Hepatocyte (in vitro differentiated cells): ENCODE measurements at regions not wholly inside any gene's neighbourhood (a gene's known extent, or its start where the extent isn't known, plus 50 kb on each side); places are given as distances from the start of the nearest gene placed in this dataset.

Experiments used
- DNase-seq: peaks from one replicate; pipeline ENCODE4 v3.0.0-alpha.2; 2016; ENCODE audit warnings: low spot score
- H2AFZ ChIP-seq: fragments of 200-600 bp; sonication (generic); 2 replicates; pipeline ENCODE4 v1.6.0; 2016; ENCODE audit warnings: antibody characterized with exemption, mild to moderate bottlenecking
- H3K27ac ChIP-seq: fragments of 200-600 bp; sonication (generic); 2 replicates; pipeline ENCODE4 v1.5.1; 2016; ENCODE audit warnings: mild to moderate bottlenecking
- H3K27me3 ChIP-seq: fragments of 200-600 bp; sonication (generic); 2 replicates; pipeline ENCODE4 v1.6.1; 2016
- H3K36me3 ChIP-seq: fragments of 200-600 bp; sonication (generic); replicated peaks from 2 replicates; pipeline ENCODE4 v1.5.1; 2016; ENCODE audit warnings: low read depth; ENCODE audit not compliant: insufficient read depth
- H3K4me1 ChIP-seq: fragments of 200-600 bp; sonication (generic); 2 replicates; pipeline ENCODE4 v1.5.1; 2016; ENCODE audit warnings: mild to moderate bottlenecking, moderate library complexity; ENCODE audit not compliant: insufficient read depth
- H3K4me2 ChIP-seq: fragments of 200-600 bp; sonication (generic); 2 replicates; pipeline ENCODE4 v1.6.0; 2016
- H3K4me3 ChIP-seq: fragments of 200-600 bp; sonication (generic); 2 replicates; pipeline ENCODE4 v1.5.1; 2016; ENCODE audit warnings: mild to moderate bottlenecking
- H3K79me2 ChIP-seq: fragments of 200-600 bp; sonication (generic); 2 replicates; pipeline ENCODE4 v1.6.0; 2017; ENCODE audit warnings: mild to moderate bottlenecking
- H3K9me2 ChIP-seq: fragments of 200-600 bp; sonication (generic); replicated peaks from 2 replicates; pipeline ENCODE4 v1.6.0; 2017; ENCODE audit warnings: mild to moderate bottlenecking; ENCODE audit not compliant: insufficient read depth
- H3K9me3 ChIP-seq: fragments of 200-600 bp; sonication (generic); 2 replicates; pipeline ENCODE4 v1.5.1; 2016; ENCODE audit warnings: low read depth, mild to moderate bottlenecking
- H4K20me1 ChIP-seq: fragments of 200-600 bp; sonication (generic); 2 replicates; pipeline ENCODE4 v1.6.0; 2016; ENCODE audit warnings: mild to moderate bottlenecking; ENCODE audit not compliant: insufficient read depth, poor library complexity, severe bottlenecking
- EZH2 ChIP-seq: fragments of 200-600 bp; sonication (generic); IDR thresholded peaks from 2 replicates; pipeline ENCODE4 v1.6.1; 2016; ENCODE audit warnings: antibody characterized with exemption, mild to moderate bottlenecking, borderline replicate concordance
- EZH2phosphoT487 ChIP-seq: fragments of 200-600 bp; sonication (generic); IDR thresholded peaks from one replicate; pipeline ENCODE4 v1.6.1; 2018; ENCODE audit warnings: antibody characterized with exemption, mild to moderate bottlenecking, low read depth, moderate library complexity; ENCODE audit not compliant: unreplicated experiment, severe bottlenecking
- WGBS: methylation state at CpG from one replicate; pipeline ENCODE4 v1.1.6; 2016; ENCODE audit warnings: low lambda C conversion rate; ENCODE audit errors: missing lambda C conversion rate; 5-methylcytosine and 5-hydroxymethylcytosine counted together
- TF ChIP-seq, protein P1 (sequence below): fragments of 200-600 bp; sonication (generic); IDR thresholded peaks from 2 replicates; pipeline ENCODE4 v1.5.1; 2016; ENCODE audit warnings: antibody characterized with exemption, mild to moderate bottlenecking; ENCODE audit not compliant: poor library complexity

- peaks cover 3% of the 10 kb centered on the region for H3K9me3 ChIP-seq
- no peak overlapping the region for H3K4me2 ChIP-seq
- H3K4me3 ChIP-seq, result no peak overlapping the region
- TF ChIP-seq, protein P1, sequence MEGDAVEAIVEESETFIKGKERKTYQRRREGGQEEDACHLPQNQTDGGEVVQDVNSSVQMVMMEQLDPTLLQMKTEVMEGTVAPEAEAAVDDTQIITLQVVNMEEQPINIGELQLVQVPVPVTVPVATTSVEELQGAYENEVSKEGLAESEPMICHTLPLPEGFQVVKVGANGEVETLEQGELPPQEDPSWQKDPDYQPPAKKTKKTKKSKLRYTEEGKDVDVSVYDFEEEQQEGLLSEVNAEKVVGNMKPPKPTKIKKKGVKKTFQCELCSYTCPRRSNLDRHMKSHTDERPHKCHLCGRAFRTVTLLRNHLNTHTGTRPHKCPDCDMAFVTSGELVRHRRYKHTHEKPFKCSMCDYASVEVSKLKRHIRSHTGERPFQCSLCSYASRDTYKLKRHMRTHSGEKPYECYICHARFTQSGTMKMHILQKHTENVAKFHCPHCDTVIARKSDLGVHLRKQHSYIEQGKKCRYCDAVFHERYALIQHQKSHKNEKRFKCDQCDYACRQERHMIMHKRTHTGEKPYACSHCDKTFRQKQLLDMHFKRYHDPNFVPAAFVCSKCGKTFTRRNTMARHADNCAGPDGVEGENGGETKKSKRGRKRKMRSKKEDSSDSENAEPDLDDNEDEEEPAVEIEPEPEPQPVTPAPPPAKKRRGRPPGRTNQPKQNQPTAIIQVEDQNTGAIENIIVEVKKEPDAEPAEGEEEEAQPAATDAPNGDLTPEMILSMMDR, result no peak
- TF ChIP-seq EZH2 (no peak), EZH2phosphoT487 (no peak)
- no peaks in the 10 kb centered on the region for H3K4me1 ChIP-seq
- H3K9me2 ChIP-seq, result no peaks in the 10 kb centered on the region
- 78% methylated on average over 4 of the region's 4 CpGs for WGBS
- no peak overlapping the region for H3K27ac ChIP-seq
- DNase-seq, result no peak
- H3K79me2 ChIP-seq, result no peaks in the 10 kb centered on the region
- H3K36me3 ChIP-seq, result no peaks in the 10 kb centered on the region
- no peaks in the 10 kb centered on the region for H3K27me3 ChIP-seq
- no peak overlapping the region for H2AFZ ChIP-seq
- H4K20me1 ChIP-seq, result no peaks in the 10 kb centered on the region
These were observed 91.4 kb upstream of the FHL2 start for GRCh38 chr2:105490204-105490603.

- no peaks in the 10 kb centered on the region for H3K9me2 ChIP-seq
- no peaks in the 10 kb centered on the region for H3K79me2 ChIP-seq
- no peak overlapping the region for H3K4me3 ChIP-seq
- no peak overlapping the region for H3K4me2 ChIP-seq
- no peak overlapping the region for H2AFZ ChIP-seq
- H3K9me3 ChIP-seq, result peaks cover 3% of the 10 kb centered on the region
- no peak overlapping the region for H3K27ac ChIP-seq
- no peak for DNase-seq
- 60% methylated on average over 3 of the region's 3 CpGs for WGBS
- H3K36me3 ChIP-seq, result no peaks in the 10 kb centered on the region
- no peaks in the 10 kb centered on the region for H4K20me1 ChIP-seq
- H3K27me3 ChIP-seq, result no peaks in the 10 kb centered on the region
- H3K4me1 ChIP-seq, result no peaks in the 10 kb centered on the region
- TF ChIP-seq, protein P1, result no peak
- TF ChIP-seq EZH2phosphoT487, result no peak
- no peak for TF ChIP-seq EZH2
These were observed 90.5 kb upstream of the FHL2 start for GRCh38 chr2:105489168-105489878.

- Histone ChIP-seq H3K9me2 (no peaks in the 10 kb centered on the region), H3K4me2 (no peak overlapping the region), H2AFZ (no peak overlapping the region), H3K27me3 (no peaks in the 10 kb centered on the region), H3K9me3 (peaks cover 3% of the 10 kb centered on the region), H3K79me2 (no peaks in the 10 kb centered on the region), H3K4me3 (no peak overlapping the region), H3K36me3 (no peaks in the 10 kb centered on the region), H3K27ac (no peak overlapping the region), H3K4me1 (no peaks in the 10 kb centered on the region), H4K20me1 (no peaks in the 10 kb centered on the region)
- DNase-seq, result no peak
- no peak for TF ChIP-seq EZH2phosphoT487
- TF ChIP-seq EZH2, result no peak
- TF ChIP-seq, protein P1, result no peak
- 92% methylated on average over 8 of the region's 8 CpGs for WGBS
These were observed 89.4 kb upstream of the FHL2 start for GRCh38 chr2:105488285-105488684.
